ENCODE measurements at regions not wholly inside any gene's neighbourhood (a gene's known extent, or its start where the extent isn't known, plus 50 kb on each side); places are given as distances from the start of the nearest gene placed in this dataset.

GRCh38 chr7:123259759-123260158 lies 60.0 kb upstream of the SLC13A1 start:
- DNase-seq (ENCODE audit: low spot score), result no peak

Data from AG08395 (cell line).